ENCODE measurements at regions not wholly inside any gene's neighbourhood (a gene's known extent, or its start where the extent isn't known, plus 50 kb on each side); places are given as distances from the start of the nearest gene placed in this dataset.

- TF ChIP-seq CTCF (IDR thresholded peaks at IDR 0.05) (no peak), ZFX (IDR thresholded peaks at IDR 0.05; ENCODE audit: borderline replicate concordance) (no peak)
These were observed 110.1 kb downstream of the MAIP1 start for GRCh38 chr2:200065477-200065876.
